Pancreas (tissue), 10 donors: ENCODE measurements at regions not wholly inside any gene's neighbourhood (a gene's known extent, or its start where the extent isn't known, plus 50 kb on each side); places are given as distances from the start of the nearest gene placed in this dataset.

Experiments
- ATAC-seq, 4 donors: fragments of 200-7000 bp; cut with Tn5 transposase; one replicate each; pipeline versions ENCODE4 v1.8.0 to v1.9.1; 2020; ENCODE audit warnings: mild to moderate bottlenecking in 4 of 4, moderate library complexity in 4 of 4
- DNase-seq, 6 donors: peaks; one replicate each; pipeline ENCODE4 v3.0.0-alpha.2; 2020
- FAIRE-seq: peaks from 2 replicates; lab custom pipeline; 2012; peaks lifted over from hg19 to GRCh38; lab: Jason Lieb, UNC
- H3K27ac ChIP-seq, 4 donors: fragments of 200-600 bp; sonication (generic); 1 replicate in 3 of 4; 2 replicates in 1 of 4; pipeline versions ENCODE4 v1.5.0 to v1.8.0; 2020
- H3K27me3 ChIP-seq, 4 donors: fragments of 200-600 bp; one replicate each; pipeline ENCODE4 v1.8.0; 2021
- H3K36me3 ChIP-seq, 3 donors: fragments of 200-600 bp; sonication (generic) in 1 of 3; one replicate each; pipeline versions ENCODE4 v1.5.0 to v1.8.0; 2020 to 2021
- H3K4me1 ChIP-seq, 3 donors: fragments of 200-600 bp; one replicate each; pipeline ENCODE4 v1.8.0; 2021
- H3K4me3 ChIP-seq, 4 donors: fragments of 200-600 bp; sonication (generic) in 2 of 4; one replicate each; pipeline versions ENCODE4 v1.5.0 to v1.8.0; 2020 to 2021
- H3K9me3 ChIP-seq, 4 donors: fragments of 200-600 bp; one replicate each; pipeline ENCODE4 v1.8.0; 2021
- CTCF ChIP-seq, 4 donors: fragments of 200-600 bp; sonication (generic) in 3 of 4; IDR thresholded peaks; one replicate each; pipeline versions ENCODE4 v1.5.0 to v1.8.0; 2021; ENCODE audit warnings: antibody characterized with exemption in 4 of 4
- WGBS, 2 donors: extraction: QIAGEN DNeasy Blood & Tissue Kit; methylation state at CpG; one replicate each; pipeline ENCODE4 v1.1.7; 2013; 5-methylcytosine and 5-hydroxymethylcytosine counted together
- intact Hi-C, 3 donors: fragments of 100-400 bp; cut with DNase I; formaldehyde crosslinking; loops; one replicate each; pipeline versions ENCODE4 v1.11.1 to v1.14.2; 2022
- donor health status: healthy with polysubstance abuse.
- donor health status: DM: no; HTN: no; CAD: no; lungs with moderate emphysema.
- donor health status: DM: no; HTN: no; CAD: no.
- donor health status: control.
- donor health status: control.
- donor health status: Bipolar disorder and iron deficiency.
- donor health status: DM: yes; HTN: yes; CAD: no.
- donor health status: DM: no; HTN: no; CAD: no.
- donor health status: DM: no; HTN: no; CAD: no.
- donor health status: DM: yes; HTN: yes; CAD: no.

DNA sequence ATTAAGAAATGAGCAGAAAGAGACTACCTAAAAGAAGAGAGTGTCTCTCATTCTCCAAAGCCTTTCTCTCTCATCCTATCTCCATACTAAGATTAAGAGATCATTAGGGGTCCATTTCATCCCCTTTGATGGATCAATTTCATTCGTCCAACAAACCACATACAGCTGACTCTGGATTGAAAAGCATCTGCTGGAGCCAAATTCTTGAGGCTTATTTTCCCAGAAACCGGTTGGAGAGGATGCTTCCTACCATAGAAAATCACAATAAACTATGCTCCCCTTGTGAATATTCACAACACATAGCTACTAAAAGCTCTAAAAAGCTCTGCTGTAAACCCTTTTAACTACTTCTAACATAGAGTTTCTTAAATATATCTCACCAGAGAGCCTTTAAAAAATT, 755.0 kb upstream of the ZNF608 start:
- DNase-seq (no peak), FAIRE-seq (no peak), ATAC-seq (no peak)
- Histone ChIP-seq H3K27me3 (no peaks in the 10 kb centered on the region), H3K9me3 (no peaks in the 10 kb centered on the region), H3K36me3 (no peaks in the 10 kb centered on the region), H3K4me3 (no peak overlapping the region), H3K27ac (no peak overlapping the region), H3K4me1 (peaks cover 0 to 2% (median 0%) of the 10 kb centered on the region in 3 donors)
- no peak for TF ChIP-seq CTCF (IDR thresholded peaks at IDR 0.05)
- intact Hi-C loops: no loop called here
- WGBS, 2 donors: 69 to 77% methylated on average over 2 of the region's 2 CpGs

- DNase-seq (peak in 1 of 6 donors; percentile 15), FAIRE-seq (no peak), ATAC-seq (peak in 3 of 4 donors; percentile 67 to 91 (median 84))
- Histone ChIP-seq H3K4me1 (peaks cover 0 to 2% (median 0%) of the 10 kb centered on the region in 3 donors), H3K36me3 (no peaks in the 10 kb centered on the region), H3K27ac (no peak overlapping the region), H3K27me3 (no peaks in the 10 kb centered on the region), H3K9me3 (no peaks in the 10 kb centered on the region), H3K4me3 (no peak overlapping the region)
- WGBS, 2 donors: 39 to 41% methylated on average over 5 of the region's 5 CpGs
- no peak for TF ChIP-seq CTCF (IDR thresholded peaks at IDR 0.05)
- intact Hi-C loops: no loop called here
These were observed 757.5 kb upstream of the ZNF608 start for GRCh38 chr5:125503946-125504345.

DNA sequence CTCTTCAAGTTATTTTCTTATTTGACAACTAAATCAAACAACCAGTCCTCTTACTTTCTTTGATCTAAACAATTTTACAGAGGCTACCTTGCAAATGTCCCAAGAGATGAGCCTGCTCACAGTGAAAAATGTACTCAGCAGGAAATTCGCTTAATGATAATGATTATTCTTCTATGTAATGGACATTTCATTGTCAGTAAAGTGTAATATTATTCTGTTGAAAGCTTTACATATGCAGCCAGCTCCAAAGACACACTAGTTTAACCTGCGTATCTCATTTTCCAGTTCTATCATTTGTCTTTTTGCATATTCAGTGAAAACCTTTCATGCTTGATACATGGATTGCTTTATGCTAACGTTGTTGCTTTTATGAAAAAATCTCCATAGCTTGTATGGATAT, 758.7 kb upstream of the ZNF608 start:
- peaks cover 0 to 2% (median 0%) of the 10 kb centered on the region in 3 donors for H3K4me1 ChIP-seq
- H3K27ac ChIP-seq: no peak overlapping the region
- WGBS, 2 donors: 91 to 94% methylated on average over 3 of the region's 3 CpGs
- ATAC-seq: no peak
- H3K4me3 ChIP-seq: no peak overlapping the region
- DNase-seq: no peak
- H3K27me3 ChIP-seq: no peaks in the 10 kb centered on the region
- H3K36me3 ChIP-seq: no peaks in the 10 kb centered on the region
- TF ChIP-seq CTCF (IDR thresholded peaks at IDR 0.05): no peak
- H3K9me3 ChIP-seq: no peaks in the 10 kb centered on the region
- no peak for FAIRE-seq
- intact Hi-C loops: no loop called here

- ATAC-seq (no peak), FAIRE-seq (no peak)
These were observed 759.7 kb upstream of the ZNF608 start for GRCh38 chr5:125506124-125506523.

More at GRCh38 chr5:125506124-125506523, 759.7 kb upstream of the ZNF608 start:
- intact Hi-C loops: no loop called here
- Histone ChIP-seq H3K27ac (no peak overlapping the region), H3K4me3 (no peak overlapping the region), H3K4me1 (peaks cover 0 to 2% (median 0%) of the 10 kb centered on the region in 3 donors), H3K9me3 (no peaks in the 10 kb centered on the region), H3K27me3 (no peaks in the 10 kb centered on the region), H3K36me3 (no peaks in the 10 kb centered on the region)
- TF ChIP-seq CTCF (IDR thresholded peaks at IDR 0.05): no peak
- DNase-seq: no peak
- 95 to 97% methylated on average over 3 of the region's 3 CpGs for WGBS, 2 donors
